ENCODE measurements at regions not wholly inside any gene's neighbourhood (a gene's known extent, or its start where the extent isn't known, plus 50 kb on each side); places are given as distances from the start of the nearest gene placed in this dataset.
"Not testable (repeated sequence)": the region's sequence is repeated elsewhere in the genome, so short reads cannot be mapped to it uniquely, and the experiment has no call there.

GRCh38 chr6:134746140-134746539 is 203.8 kb downstream of the ALDH8A1 start:
- ChIA-PET POLR2A (no interaction called here), CTCF (no interaction called here)
- TF ChIP-seq CTCF (IDR thresholded peaks at IDR 0.05; ENCODE audit: control extremely low read depth, extremely low read depth, low read depth, missing control alignments), result no peak
- DNase-seq (ENCODE audit: extremely low spot score), result no peak

- POLR2A ChIA-PET; CTCF ChIA-PET; DNase-seq (ENCODE audit: extremely low spot score): not testable (repeated sequence)
Measured at GRCh38 chr6:134745192-134745591, 204.7 kb downstream of the ALDH8A1 start.

DNA sequence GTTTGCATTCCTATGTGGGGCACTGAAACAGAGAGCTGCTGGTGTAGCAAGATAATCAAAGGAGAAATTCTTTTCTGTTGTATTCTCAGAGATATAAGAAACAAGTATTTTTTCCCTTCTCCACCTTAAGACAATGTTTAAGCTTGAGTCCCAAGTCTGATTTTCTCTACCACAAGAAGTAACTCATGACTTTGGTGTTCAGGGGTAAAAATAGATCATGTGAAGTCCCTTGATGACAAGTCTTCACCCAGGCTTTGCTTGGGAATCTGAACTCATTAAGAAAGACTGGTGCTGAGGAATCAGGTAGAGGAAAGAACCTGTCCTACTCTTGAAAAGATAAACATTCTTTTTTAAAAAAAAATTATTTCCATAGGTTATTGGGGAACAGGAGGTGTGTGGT is 205.6 kb downstream of the ALDH8A1 start:
- CTCF ChIA-PET, result interaction anchor here (1.2 kb wide), 1 partner anchor 10 kb away, joined by 3 read pairs; no protein-coding TSS in a partner anchor
- DNase-seq (ENCODE audit: extremely low spot score), result no peak
- POLR2A ChIA-PET, result no interaction called here
- TF ChIP-seq CTCF (IDR thresholded peaks at IDR 0.05; ENCODE audit: control extremely low read depth, extremely low read depth, low read depth, missing control alignments), result no peak

- POLR2A ChIA-PET, result no interaction called here
- no peak for TF ChIP-seq CTCF (IDR thresholded peaks at IDR 0.05; ENCODE audit: control extremely low read depth, extremely low read depth, low read depth, missing control alignments)
- no peak for DNase-seq (ENCODE audit: extremely low spot score)
- CTCF ChIA-PET, result interaction anchor here (1.2 to 2.3 kb wide), 2 partner anchors 9 to 18 kb away, joined by 3 to 6 read pairs; no protein-coding TSS in a partner anchor
Measured at GRCh38 chr6:134741200-134741536, 208.7 kb downstream of the ALDH8A1 start.

GRCh38 chr6:134740473-134741199 is 209.3 kb downstream of the ALDH8A1 start:
- TF ChIP-seq CTCF (IDR thresholded peaks at IDR 0.05; ENCODE audit: control extremely low read depth, extremely low read depth, low read depth, missing control alignments), result no peak
- no peak for DNase-seq (ENCODE audit: extremely low spot score)
- ChIA-PET POLR2A (no interaction called here), CTCF (interaction anchor here (0.9 to 2.3 kb wide), 4 partner anchors 9 to 22 kb away, joined by 3 to 6 read pairs (median 3); no protein-coding TSS in a partner anchor)

DNA sequence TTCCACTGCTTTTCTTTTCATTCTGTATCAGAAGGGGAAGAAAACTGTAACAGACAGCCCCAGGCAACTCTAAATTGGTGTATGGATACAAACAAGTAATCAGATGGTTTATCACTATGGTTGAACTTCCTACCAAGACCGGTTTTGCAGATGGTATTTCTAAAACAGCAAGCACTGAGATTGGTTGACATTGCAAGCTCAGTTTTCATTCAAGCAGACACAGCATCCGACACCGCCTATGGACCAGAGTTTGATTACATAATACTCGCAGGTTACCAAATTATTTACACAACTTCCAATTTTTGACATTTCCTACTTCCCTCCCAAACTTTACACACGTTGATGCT is 209.9 kb downstream of the ALDH8A1 start:
- POLR2A ChIA-PET, result no interaction called here
- DNase-seq (ENCODE audit: extremely low spot score), result no peak
- TF ChIP-seq CTCF (IDR thresholded peaks at IDR 0.05; ENCODE audit: control extremely low read depth, extremely low read depth, low read depth, missing control alignments), result no peak
- CTCF ChIA-PET, result interaction anchor here (0.9 to 2.3 kb wide), 4 partner anchors 8 to 23 kb away, joined by 3 to 6 read pairs (median 3); no protein-coding TSS in a partner anchor

DNA sequence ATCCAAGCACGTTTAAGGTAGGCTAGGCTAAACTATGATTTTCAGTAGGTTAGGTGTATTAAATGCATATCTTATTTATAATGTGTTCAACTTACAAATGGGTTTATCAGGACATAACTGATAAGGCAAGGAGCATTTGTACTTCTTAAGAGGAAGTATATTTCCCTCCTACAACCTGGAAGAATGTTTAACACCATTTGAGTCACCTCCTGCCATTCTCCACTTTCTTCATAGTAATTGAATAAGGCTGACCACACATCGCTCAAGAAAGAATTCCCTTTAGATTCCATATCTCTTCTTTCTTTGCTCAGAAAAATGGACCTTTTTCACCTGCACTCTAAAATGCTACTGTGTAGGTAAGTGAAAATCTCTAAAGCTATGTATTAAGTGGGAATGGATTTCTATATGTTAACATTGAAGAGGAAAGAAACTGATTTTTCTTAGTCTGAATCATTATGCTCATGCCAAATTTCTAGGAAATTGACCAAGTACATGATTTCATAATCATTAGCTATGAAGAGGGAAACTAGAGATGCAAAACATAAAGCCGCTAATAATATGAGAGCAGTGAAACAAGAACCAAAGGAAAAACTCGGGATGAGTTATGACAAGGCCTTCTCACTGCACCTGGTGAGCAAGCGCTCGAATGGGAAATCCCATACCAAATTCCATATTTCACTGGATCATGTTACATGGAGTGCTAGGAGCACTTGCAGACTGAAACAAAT is 210.4 kb downstream of the ALDH8A1 start:
- DNase-seq (ENCODE audit: extremely low spot score), result no peak
- TF ChIP-seq CTCF (IDR thresholded peaks at IDR 0.05; ENCODE audit: control extremely low read depth, extremely low read depth, low read depth, missing control alignments), result no peak
- CTCF ChIA-PET, result interaction anchor here (0.9 to 2.3 kb wide), 3 partner anchors 10 to 23 kb away, joined by 3 to 6 read pairs (median 3); no protein-coding TSS in a partner anchor
- POLR2A ChIA-PET, result no interaction called here
